Activated T-helper 2 cell treated with anti-CD3 and anti-CD28 coated beads, Interferon-gamma antibody, Interleukin-2, Interleukin-4, amounts not matched to agents 10 μg/mL and 5 μg/mL and 100 μg/mL, durations not matched to agents 14 hours and 24 hours and 36 hours (primary cell): ENCODE measurements at regions not wholly inside any gene's neighbourhood (a gene's known extent, or its start where the extent isn't known, plus 50 kb on each side); places are given as distances from the start of the nearest gene placed in this dataset.

Source experiments
- DNase-seq: peaks from one replicate; pipeline ENCODE4 v3.0.0; 2021; ENCODE audit warnings: low spot score
- H3K27ac Mint-ChIP-seq: one replicate; pipeline ENCODE4 v1.8.0; 2021; ENCODE audit warnings: mixed read lengths
- H3K27me3 Mint-ChIP-seq: one replicate; pipeline ENCODE4 v1.8.0; 2021; ENCODE audit warnings: low read depth, mixed read lengths
- H3K36me3 Mint-ChIP-seq: one replicate; pipeline ENCODE4 v1.8.0; 2021; ENCODE audit warnings: low read depth, mixed read lengths
- H3K4me1 Mint-ChIP-seq: one replicate; pipeline ENCODE4 v1.8.0; 2021; ENCODE audit warnings: low read depth, mixed read lengths
- H3K4me3 Mint-ChIP-seq: one replicate; pipeline ENCODE4 v1.8.0; 2021; ENCODE audit warnings: low read depth, mild to moderate bottlenecking, moderate library complexity, mixed read lengths
- H3K9me3 Mint-ChIP-seq: one replicate; pipeline ENCODE4 v1.8.0; 2021; ENCODE audit warnings: mixed read lengths
- intact Hi-C: fragments of 100-400 bp; cut with micrococcal nuclease; formaldehyde crosslinking; loops from one replicate; pipeline ENCODE4 v1.15.1; 2023

GRCh38 chr2:41079011-41079410 is 627.1 kb upstream of the SLC8A1 start:
- no peaks in the 10 kb centered on the region for H3K36me3 Mint-ChIP-seq
- intact Hi-C loops = no loop called here
- no peak overlapping the region for H3K4me3 Mint-ChIP-seq
- peaks cover 2% of the 10 kb centered on the region for H3K9me3 Mint-ChIP-seq
- no peaks in the 10 kb centered on the region for H3K4me1 Mint-ChIP-seq
- H3K27ac Mint-ChIP-seq = no peak overlapping the region
- H3K27me3 Mint-ChIP-seq = no peaks in the 10 kb centered on the region
- DNase-seq = no peak

DNA sequence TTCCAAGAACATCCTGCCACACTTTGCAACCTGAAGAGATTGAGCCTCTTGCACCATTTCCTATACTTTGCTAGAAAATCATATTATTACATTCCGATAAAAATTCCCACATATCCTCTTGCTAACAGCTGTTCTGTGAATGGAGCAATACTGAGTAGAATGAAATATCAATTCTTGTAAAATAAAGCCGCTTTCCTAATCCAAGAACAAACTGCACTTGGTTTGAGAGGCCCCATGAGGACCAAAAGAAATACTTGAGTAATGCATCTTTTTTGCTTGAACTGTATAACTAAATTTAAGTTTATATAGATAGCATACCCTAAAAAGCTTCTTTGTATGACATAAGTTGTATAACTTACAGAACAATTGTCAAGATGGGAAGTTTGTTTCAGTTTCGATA is 632.4 kb upstream of the SLC8A1 start:
- Mint-ChIP-seq H3K4me1 (no peaks in the 10 kb centered on the region), H3K4me3 (no peak overlapping the region), H3K27ac (no peak overlapping the region), H3K27me3 (no peaks in the 10 kb centered on the region), H3K9me3 (peaks cover 2% of the 10 kb centered on the region), H3K36me3 (no peaks in the 10 kb centered on the region)
- DNase-seq = no peak
- intact Hi-C loops = no loop called here

DNA sequence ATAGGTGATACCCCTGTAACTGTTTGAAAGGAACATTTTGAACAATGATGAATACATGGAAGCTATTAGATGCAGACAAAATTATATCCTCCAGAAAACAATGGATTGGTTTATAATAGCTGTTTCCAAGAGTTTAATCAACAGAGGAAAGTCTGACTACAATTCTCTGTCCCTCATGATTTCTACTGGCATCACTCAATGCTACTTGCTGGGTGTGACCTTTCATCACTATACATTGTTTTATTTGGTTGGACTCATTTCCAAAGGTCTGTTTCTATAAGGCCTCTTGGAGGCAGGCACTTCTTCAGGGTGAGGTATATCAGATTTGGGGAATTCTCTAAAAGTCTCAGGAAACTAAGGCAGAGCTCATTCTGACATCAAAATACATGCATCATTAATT is 636.1 kb upstream of the SLC8A1 start:
- Mint-ChIP-seq H3K27ac (no peak overlapping the region), H3K9me3 (peaks cover 2% of the 10 kb centered on the region), H3K4me1 (no peaks in the 10 kb centered on the region), H3K36me3 (no peaks in the 10 kb centered on the region), H3K27me3 (no peaks in the 10 kb centered on the region), H3K4me3 (no peak overlapping the region)
- DNase-seq = no peak
- intact Hi-C loops = no loop called here

- H3K4me3 Mint-ChIP-seq = no peak overlapping the region
- no peaks in the 10 kb centered on the region for H3K27me3 Mint-ChIP-seq
- H3K9me3 Mint-ChIP-seq = no peaks in the 10 kb centered on the region
- no peaks in the 10 kb centered on the region for H3K36me3 Mint-ChIP-seq
- no peak for DNase-seq
- intact Hi-C loops = no loop called here
- H3K27ac Mint-ChIP-seq = no peak overlapping the region
- no peaks in the 10 kb centered on the region for H3K4me1 Mint-ChIP-seq
Observed at GRCh38 chr2:41101281-41101680, 649.4 kb upstream of the SLC8A1 start.

GRCh38 chr2:41109744-41110143 is 657.9 kb upstream of the SLC8A1 start:
- Mint-ChIP-seq H3K4me3 (no peak overlapping the region), H3K9me3 (peaks cover 4% of the 10 kb centered on the region), H3K4me1 (peaks cover 6% of the 10 kb centered on the region), H3K27ac (no peak overlapping the region), H3K36me3 (no peaks in the 10 kb centered on the region), H3K27me3 (no peaks in the 10 kb centered on the region)
- intact Hi-C loops = no loop called here
- no peak for DNase-seq

DNA sequence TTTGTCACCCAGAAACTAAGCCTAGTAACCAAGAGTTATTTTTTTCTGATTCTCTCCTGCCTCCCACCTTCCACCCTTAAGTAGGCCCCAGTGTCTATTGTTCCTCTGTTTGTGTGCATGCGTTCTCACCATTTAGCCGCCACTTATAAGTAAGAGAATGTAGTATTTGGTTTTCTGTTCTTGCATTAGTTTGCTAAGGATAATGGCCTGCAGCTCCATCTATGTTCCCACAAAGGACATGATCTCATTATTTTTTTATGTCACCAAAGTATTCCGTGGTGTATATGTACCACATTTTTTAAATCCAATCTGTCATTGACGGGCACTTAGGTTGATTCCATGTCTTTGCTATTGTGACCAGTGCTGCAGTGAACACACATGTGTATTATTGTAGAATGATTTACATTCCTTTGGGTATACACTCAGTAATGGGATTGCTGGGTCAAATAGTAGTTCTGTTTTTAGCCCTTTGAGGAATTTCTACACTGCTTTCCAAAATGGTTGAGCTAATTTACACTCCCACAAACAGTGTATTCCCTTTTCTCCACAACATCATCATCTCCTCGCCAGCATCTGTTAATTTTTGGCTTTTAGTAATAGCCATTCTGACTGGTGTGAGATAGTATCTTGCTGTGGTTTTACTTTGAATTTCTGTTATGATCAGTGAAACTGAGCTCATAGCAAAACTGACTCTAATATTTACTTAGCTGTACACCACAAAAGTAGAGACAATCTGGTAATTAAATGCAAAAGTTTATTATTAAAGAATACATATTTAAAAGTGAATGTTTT is 660.1 kb upstream of the SLC8A1 start:
- Mint-ChIP-seq H3K4me3 (no peak overlapping the region), H3K27me3 (no peaks in the 10 kb centered on the region), H3K9me3 (peaks cover 5% of the 10 kb centered on the region), H3K36me3 (no peaks in the 10 kb centered on the region), H3K27ac (no peak overlapping the region), H3K4me1 (peaks cover 6% of the 10 kb centered on the region)
- DNase-seq = no peak
- intact Hi-C loops = no loop called here

DNA sequence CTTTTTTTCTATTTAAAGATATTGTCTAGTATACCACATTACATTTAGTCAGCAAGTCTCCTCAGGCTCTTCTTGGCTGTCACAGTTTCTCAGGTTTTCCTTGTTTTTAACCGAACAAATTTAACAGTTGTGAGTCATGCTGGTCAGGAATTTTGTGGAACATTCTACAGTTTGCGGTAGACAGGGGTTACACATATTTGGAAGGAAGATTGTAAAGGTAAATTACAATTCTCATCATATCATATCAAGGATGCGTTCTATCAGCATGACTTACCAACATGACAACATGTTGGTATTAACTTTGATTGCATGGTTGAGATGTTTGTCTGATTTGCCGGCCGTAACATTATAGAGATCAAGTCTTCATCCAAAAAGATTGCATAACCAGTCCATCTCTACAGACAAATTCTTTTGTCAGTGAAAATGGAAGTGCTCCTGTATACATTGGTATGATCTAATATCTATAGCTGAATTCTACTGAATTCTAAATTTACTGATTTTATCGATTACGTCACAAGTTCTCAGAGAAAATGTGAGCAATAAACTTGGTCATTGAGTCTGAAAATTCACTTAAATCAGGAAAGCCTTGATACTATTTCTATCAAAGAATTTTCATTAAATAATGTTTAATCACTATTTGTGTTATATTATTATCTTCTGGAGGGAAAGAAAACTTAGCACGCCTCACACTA is 664.4 kb upstream of the SLC8A1 start:
- H3K9me3 Mint-ChIP-seq = peaks cover 5% of the 10 kb centered on the region
- H3K36me3 Mint-ChIP-seq = no peaks in the 10 kb centered on the region
- no peak overlapping the region for H3K4me3 Mint-ChIP-seq
- no peak for DNase-seq
- intact Hi-C loops = no loop called here
- no peaks in the 10 kb centered on the region for H3K27me3 Mint-ChIP-seq
- H3K27ac Mint-ChIP-seq = no peak overlapping the region
- H3K4me1 Mint-ChIP-seq = peaks cover 6% of the 10 kb centered on the region

DNA sequence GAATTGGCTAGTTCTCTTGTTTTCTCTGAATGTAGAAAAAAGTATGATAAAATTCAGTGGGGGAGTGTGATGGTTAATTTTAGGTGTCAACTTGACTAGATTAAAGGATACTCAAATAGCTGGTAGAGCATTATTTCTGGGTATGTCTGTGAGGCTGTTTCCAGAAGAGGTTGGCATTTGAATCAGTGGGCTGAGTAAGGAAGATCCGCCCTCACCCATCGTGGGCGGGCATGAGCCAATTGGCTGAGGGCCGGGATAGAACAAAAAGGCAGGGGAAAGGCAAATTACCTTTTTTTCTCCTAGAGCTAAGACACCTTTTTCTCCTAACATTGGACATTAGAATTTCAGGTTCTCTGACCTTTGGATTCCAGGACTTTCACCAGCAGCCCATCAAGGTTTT is 667.6 kb upstream of the SLC8A1 start:
- no peaks in the 10 kb centered on the region for H3K36me3 Mint-ChIP-seq
- DNase-seq = no peak
- H3K27ac Mint-ChIP-seq = no peak overlapping the region
- no peak overlapping the region for H3K4me3 Mint-ChIP-seq
- intact Hi-C loops = no loop called here
- no peaks in the 10 kb centered on the region for H3K27me3 Mint-ChIP-seq
- H3K4me1 Mint-ChIP-seq = no peaks in the 10 kb centered on the region
- peaks cover 4% of the 10 kb centered on the region for H3K9me3 Mint-ChIP-seq

GRCh38 chr2:41123341-41123740 is 671.5 kb upstream of the SLC8A1 start:
- Mint-ChIP-seq H3K4me1 (no peaks in the 10 kb centered on the region), H3K27me3 (no peaks in the 10 kb centered on the region), H3K4me3 (no peak overlapping the region), H3K9me3 (no peaks in the 10 kb centered on the region), H3K27ac (no peak overlapping the region), H3K36me3 (no peaks in the 10 kb centered on the region)
- intact Hi-C loops = no loop called here
- no peak for DNase-seq

- DNase-seq = no peak
- Mint-ChIP-seq H3K9me3 (no peaks in the 10 kb centered on the region), H3K4me3 (no peak overlapping the region), H3K36me3 (no peaks in the 10 kb centered on the region), H3K27ac (no peak overlapping the region), H3K27me3 (no peaks in the 10 kb centered on the region), H3K4me1 (no peaks in the 10 kb centered on the region)
- intact Hi-C loops = no loop called here
Observed at GRCh38 chr2:41127351-41127750, 675.5 kb upstream of the SLC8A1 start.

GRCh38 chr2:41129988-41130387 is 678.1 kb upstream of the SLC8A1 start:
- intact Hi-C loops = no loop called here
- H3K27ac Mint-ChIP-seq = no peak overlapping the region

GRCh38 chr2:41137031-41137430 is 685.1 kb upstream of the SLC8A1 start:
- Mint-ChIP-seq H3K4me3 (no peak overlapping the region), H3K9me3 (no peaks in the 10 kb centered on the region), H3K27me3 (no peaks in the 10 kb centered on the region), H3K27ac (no peak overlapping the region), H3K4me1 (no peaks in the 10 kb centered on the region), H3K36me3 (no peaks in the 10 kb centered on the region)
- intact Hi-C loops = no loop called here
- DNase-seq = no peak

More at GRCh38 chr2:41129988-41130387, 678.1 kb upstream of the SLC8A1 start:
- no peak for DNase-seq
- Mint-ChIP-seq H3K9me3 (no peaks in the 10 kb centered on the region), H3K36me3 (no peaks in the 10 kb centered on the region), H3K27me3 (no peaks in the 10 kb centered on the region), H3K4me3 (no peak overlapping the region), H3K4me1 (no peaks in the 10 kb centered on the region)

DNA sequence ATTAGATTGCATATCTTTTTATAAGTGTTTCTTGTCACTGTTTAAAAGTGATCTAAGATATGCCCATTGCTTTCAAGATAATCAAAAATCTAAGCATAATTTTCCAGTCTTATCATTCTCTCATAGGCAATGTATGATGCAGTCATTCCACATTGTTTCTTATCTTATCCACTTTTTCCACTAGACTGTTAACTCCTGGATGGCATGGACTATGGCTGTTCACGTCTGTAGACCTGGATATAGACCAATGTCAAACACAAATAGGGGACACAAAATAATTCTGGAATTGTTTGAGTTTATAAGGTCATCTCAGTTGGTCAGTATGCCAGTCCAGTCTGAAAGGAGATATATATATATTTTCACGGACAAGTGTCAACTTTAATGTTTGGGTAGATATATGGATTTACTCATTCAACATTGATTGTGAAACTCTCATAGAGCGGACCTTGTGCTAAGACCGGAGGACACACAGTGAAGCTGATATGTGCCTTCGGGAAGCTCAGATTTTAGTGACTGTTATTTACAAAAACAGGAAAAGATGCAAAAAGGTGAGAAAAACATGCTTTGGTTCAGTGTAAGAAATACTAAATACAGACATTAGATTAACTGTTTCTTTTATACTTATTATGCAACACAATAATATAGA is 689.4 kb upstream of the SLC8A1 start:
- intact Hi-C loops = no loop called here
- Mint-ChIP-seq H3K27me3 (no peaks in the 10 kb centered on the region), H3K4me3 (no peak overlapping the region), H3K36me3 (no peaks in the 10 kb centered on the region), H3K4me1 (no peaks in the 10 kb centered on the region), H3K27ac (no peak overlapping the region), H3K9me3 (no peaks in the 10 kb centered on the region)
- DNase-seq = no peak
